Stimulated activated naive CD4-positive, alpha-beta T cell treated with Interleukin-2 at 50 U/mL for 16 hours (primary cell): ENCODE measurements at regions not wholly inside any gene's neighbourhood (a gene's known extent, or its start where the extent isn't known, plus 50 kb on each side); places are given as distances from the start of the nearest gene placed in this dataset.

Source experiments
- DNase-seq: peaks from one replicate; lab custom pipeline; 2025; lab: John Stamatoyannopoulos, UW

GRCh38 chr3:7793786-7794185 lies 707.8 kb upstream of the LMCD1 start:
- DNase-seq = no peak

GRCh38 chr3:7798276-7798675 lies 703.3 kb upstream of the LMCD1 start:
- no peak for DNase-seq

GRCh38 chr3:7800006-7800780 lies 701.4 kb upstream of the LMCD1 start:
- no peak for DNase-seq

GRCh38 chr3:7812490-7812889 lies 689.1 kb upstream of the LMCD1 start:
- no peak for DNase-seq

GRCh38 chr3:7813365-7813764 lies 688.3 kb upstream of the LMCD1 start:
- no peak for DNase-seq

GRCh38 chr3:7817239-7817638 lies 684.4 kb upstream of the LMCD1 start:
- DNase-seq = no peak

GRCh38 chr3:7820969-7821368 lies 680.7 kb upstream of the LMCD1 start:
- DNase-seq = no peak

GRCh38 chr3:7821858-7822257 lies 679.8 kb upstream of the LMCD1 start:
- no peak for DNase-seq

GRCh38 chr3:7841451-7841850 lies 660.2 kb upstream of the LMCD1 start:
- DNase-seq = no peak

GRCh38 chr3:7843441-7843840 lies 658.2 kb upstream of the LMCD1 start:
- DNase-seq = no peak

GRCh38 chr3:7847021-7847420 lies 654.6 kb upstream of the LMCD1 start:
- no peak for DNase-seq

GRCh38 chr3:7847521-7847920 lies 654.1 kb upstream of the LMCD1 start:
- DNase-seq = no peak

GRCh38 chr3:7854266-7854665 lies 647.4 kb upstream of the LMCD1 start:
- DNase-seq = no peak

GRCh38 chr3:7854721-7855120 lies 646.9 kb upstream of the LMCD1 start:
- no peak for DNase-seq

GRCh38 chr3:7865611-7866010 lies 636.0 kb upstream of the LMCD1 start:
- no peak for DNase-seq

GRCh38 chr3:7867587-7867986 lies 634.0 kb upstream of the LMCD1 start:
- DNase-seq = no peak

GRCh38 chr3:7871003-7871560 lies 630.5 kb upstream of the LMCD1 start:
- no peak for DNase-seq

- DNase-seq = no peak
Measured at GRCh38 chr3:7874116-7874515, 627.5 kb upstream of the LMCD1 start.

- no peak for DNase-seq
Measured at GRCh38 chr3:7875925-7876324, 625.7 kb upstream of the LMCD1 start.

GRCh38 chr3:7876741-7877297 lies 624.8 kb upstream of the LMCD1 start:
- peak; percentile 26 for DNase-seq

- DNase-seq = no peak
Measured at GRCh38 chr3:7877312-7877711, 624.3 kb upstream of the LMCD1 start.

GRCh38 chr3:7879572-7879971 lies 622.1 kb upstream of the LMCD1 start:
- DNase-seq = no peak

- no peak for DNase-seq
Measured at GRCh38 chr3:7881946-7882345, 619.7 kb upstream of the LMCD1 start.

GRCh38 chr3:7897655-7898054 lies 604.0 kb upstream of the LMCD1 start:
- DNase-seq = no peak
